NCI-H2171 (cell line): ENCODE measurements at regions not wholly inside any gene's neighbourhood (a gene's known extent, or its start where the extent isn't known, plus 50 kb on each side); places are given as distances from the start of the nearest gene placed in this dataset.

Experiments used
- DNase-seq: peaks from one replicate; lab custom pipeline; 2025; lab: John Stamatoyannopoulos, UW

GRCh38 chr16:80176114-80176513 is 364.7 kb upstream of the DYNLRB2 start:
- DNase-seq: no peak

- no peak for DNase-seq
Measured at GRCh38 chr16:80175011-80175410, 365.8 kb upstream of the DYNLRB2 start.

GRCh38 chr16:80174416-80174815 is 366.4 kb upstream of the DYNLRB2 start:
- DNase-seq: no peak

DNA sequence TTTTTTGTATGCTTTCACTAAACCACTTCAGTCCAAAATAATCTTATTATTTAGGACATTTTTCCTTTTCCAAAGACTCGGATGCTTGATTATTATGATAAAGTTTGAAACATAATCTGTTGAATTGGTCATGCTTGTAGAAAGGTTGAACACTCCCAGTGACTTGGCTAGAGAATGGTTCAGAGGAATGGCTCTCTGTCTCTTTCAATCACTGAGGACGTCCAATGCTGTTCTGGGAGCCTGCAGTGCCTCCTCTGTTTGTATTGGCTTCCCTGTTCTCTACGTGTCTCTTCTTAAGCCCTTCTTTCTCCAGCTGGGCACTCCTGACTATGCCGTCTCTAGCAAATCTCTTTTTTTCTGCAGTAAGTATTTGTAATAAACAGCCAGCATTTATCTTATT is 369.0 kb upstream of the DYNLRB2 start:
- no peak for DNase-seq

DNA sequence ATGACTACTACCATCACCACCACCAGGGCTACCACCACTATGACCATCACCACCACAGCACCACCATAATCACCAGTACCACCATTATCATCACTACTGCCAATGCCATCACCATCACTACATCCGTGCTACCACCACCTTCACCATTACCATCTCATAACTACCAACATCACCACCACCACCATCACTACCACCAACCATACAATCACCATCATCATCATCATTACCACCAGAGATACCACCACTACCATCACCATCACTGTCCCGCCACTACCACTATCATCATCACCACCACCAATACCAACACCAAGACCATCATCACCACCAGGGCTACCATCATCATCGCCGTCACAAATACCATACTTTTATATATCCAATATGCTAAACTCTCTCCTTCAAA is 369.6 kb upstream of the DYNLRB2 start:
- DNase-seq: no peak

GRCh38 chr16:80167657-80168390 is 373.0 kb upstream of the DYNLRB2 start:
- DNase-seq: no peak

DNA sequence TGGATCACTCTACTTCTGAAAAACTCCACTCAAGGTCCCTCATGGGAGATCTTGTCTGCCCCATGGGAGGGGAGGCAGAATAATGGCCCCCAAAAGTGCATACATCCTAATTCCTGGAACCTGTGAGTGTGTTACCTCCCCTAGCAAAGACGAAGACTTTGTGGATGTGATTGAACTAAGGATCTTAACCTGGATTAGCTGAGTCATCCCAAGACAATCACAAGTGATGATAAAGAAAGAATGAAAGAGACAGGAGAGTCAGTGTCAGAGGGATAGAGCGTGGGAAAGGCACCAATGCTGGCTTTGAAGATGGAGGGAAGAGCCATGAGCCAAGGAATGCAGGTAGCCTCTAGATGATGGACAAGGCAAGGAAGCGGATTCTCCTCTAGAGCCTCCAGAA is 374.7 kb upstream of the DYNLRB2 start:
- DNase-seq: no peak

- no peak for DNase-seq
Measured at GRCh38 chr16:80164966-80165550, 375.7 kb upstream of the DYNLRB2 start.

- no peak for DNase-seq
Measured at GRCh38 chr16:80163339-80163738, 377.5 kb upstream of the DYNLRB2 start.

DNA sequence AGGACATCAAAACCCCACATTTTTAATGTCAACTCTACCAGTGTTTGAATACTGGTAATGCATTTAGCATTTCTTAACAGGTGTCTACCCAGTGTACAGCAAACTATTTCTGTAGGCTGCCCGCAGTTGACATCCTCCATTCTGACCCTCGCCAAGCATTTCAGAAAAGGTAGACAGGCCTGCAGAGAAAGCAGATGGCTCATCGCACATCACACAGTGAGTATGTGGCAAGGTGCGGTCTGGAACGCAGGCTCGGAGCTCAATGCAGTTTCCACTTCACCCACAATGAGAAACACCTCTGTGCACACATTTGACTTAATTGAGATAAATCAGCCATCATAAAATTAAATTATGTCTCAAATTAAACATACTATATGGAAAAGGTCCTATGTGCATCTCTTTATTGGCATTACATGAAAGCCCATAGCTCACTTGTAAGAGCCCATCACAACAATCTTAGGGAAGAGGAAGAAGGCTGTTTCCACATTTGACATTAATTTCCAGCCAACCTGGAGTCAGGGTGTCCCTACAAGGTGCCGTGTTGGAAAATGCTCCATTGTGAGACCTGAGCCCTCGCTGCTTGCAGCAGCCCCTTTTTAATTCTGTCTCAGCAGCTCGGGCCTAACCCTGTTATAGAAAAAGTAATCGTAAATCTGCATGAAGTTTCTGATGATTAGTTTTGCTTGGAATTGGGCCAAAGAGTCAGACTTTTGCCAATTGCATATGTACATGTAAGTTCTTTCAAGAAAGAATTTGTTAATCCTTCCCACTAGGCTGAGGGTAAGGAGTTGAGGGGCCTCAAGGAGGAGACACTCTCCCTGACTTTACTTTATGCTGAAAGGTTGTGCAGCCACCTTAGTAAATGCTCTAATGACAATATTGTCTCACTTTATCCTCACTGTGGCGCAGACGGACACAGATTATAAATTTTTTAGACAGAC is 378.7 kb upstream of the DYNLRB2 start:
- no peak for DNase-seq

DNA sequence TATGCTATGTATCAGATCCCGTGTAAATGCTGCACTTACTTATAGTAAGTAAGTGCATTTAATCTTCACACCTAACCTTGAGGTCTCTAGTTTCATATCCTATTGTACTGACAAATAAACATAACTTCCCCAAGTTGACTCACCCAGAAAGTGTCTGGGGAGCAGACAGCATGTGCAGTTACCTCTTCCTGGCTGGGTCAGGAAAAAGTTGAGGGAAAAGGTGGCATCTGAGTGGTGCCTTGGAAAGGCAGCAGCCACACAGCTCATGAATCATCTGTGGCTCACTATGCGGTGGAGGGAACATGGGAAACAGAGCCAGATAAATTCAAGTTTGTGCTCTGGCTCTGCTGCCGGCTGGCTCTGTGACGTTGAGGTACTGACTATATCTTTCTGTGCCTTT is 382.0 kb upstream of the DYNLRB2 start:
- no peak for DNase-seq

- no peak for DNase-seq
Measured at GRCh38 chr16:80151722-80152111, 389.1 kb upstream of the DYNLRB2 start.

DNA sequence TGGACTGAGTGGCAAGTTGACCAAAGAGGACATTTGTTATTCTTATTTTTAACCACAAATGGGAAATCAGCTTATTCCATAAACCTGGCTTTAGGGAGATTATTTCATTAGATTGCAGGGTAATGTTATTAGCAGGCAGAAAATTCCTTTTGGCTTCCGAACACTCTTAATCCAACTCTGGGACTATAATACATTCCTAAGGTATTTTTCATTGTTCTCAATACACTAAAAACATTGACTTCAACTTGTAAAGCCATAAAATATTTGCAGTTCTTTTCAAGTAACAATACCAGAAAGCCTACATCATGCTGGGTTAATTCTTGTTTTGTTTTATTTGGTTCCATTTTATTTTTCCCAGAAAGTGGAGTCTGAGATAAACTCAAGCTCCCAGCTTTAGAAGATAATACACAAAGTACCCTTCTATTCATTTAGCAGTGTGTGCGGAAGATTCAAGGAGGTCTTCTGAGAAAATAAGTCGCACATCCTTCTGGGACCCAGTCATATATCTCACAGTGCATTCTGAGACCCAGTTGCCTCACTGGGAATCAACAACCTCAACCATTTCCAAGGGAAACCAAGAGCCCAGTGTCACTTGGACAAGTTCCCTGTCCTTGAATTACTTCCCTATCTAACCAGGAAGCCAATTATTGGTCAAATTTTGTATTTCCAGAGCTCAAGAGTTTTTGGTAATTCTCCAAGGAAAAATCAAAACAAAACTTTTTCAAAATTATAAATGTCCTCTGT is 389.6 kb upstream of the DYNLRB2 start:
- no peak for DNase-seq

- DNase-seq: no peak
Measured at GRCh38 chr16:80148826-80149225, 392.0 kb upstream of the DYNLRB2 start.

DNA sequence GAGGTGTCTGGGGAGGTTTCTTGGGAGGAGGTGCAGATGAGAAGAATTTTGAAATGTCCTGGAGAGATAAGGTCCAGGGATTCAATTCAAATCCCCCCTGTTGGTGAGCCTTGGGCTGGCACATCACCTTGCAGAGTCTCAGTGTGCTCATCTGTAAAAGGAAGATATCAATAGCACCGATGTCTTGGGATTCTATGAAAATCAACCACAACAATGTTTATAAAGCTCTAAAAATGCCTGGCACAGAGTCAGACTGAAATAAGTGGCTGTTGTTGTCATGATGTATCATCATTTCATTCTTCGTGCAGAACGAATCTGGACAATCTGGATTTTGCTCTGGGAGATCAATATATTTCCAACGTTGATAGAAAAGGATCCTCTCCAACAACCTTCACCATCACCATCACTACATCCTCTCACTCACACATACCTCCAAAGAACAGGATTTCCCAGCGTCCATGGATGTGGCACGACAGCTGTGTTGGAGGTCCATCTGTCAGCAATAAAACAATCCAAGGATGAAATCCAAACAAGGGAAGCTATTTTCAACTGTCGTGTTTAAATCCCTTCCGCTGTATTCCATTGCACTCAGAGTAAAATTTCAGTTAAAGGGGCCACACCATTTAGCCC is 393.7 kb upstream of the DYNLRB2 start:
- DNase-seq: no peak

- DNase-seq: no peak
Measured at GRCh38 chr16:80144191-80144590, 396.6 kb upstream of the DYNLRB2 start.

DNA sequence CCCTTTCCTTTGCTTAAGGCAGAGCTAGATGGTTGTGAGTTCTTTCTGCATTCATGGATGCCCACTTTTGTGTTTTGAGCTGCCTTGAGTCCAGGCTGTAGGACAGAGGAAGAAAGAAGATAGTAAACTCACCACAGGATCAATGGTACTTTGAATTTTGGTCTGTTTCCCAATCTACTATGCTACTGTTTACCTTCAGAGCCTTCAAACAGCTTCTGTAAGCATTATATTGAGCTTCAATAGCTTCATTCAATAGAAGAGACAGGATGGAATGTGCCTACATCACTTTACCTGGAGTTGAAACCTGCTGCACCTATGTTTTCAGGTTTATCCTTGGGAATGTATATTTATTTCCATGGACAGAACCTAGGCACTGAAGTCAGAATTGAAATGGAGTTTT is 397.9 kb upstream of the DYNLRB2 start:
- no peak for DNase-seq

DNA sequence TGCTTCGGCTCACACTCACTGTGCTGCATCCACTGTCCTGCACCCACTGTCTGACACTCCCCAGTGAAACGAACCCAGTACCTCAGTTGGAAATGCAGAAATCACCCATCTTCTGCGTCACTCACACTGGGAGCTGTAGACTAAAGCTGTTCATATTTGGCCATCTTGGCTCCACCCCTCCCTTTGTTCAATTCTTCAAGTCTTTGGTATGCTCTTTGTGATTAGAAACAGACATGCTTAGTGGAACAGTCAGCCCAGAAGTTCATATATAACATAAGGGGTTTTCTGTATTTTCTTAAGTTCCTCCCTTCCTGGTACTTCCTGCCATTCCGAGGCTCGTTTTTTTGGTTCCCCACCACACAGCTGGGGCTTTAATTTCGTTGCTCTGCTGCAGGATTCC is 398.5 kb upstream of the DYNLRB2 start:
- no peak for DNase-seq

DNA sequence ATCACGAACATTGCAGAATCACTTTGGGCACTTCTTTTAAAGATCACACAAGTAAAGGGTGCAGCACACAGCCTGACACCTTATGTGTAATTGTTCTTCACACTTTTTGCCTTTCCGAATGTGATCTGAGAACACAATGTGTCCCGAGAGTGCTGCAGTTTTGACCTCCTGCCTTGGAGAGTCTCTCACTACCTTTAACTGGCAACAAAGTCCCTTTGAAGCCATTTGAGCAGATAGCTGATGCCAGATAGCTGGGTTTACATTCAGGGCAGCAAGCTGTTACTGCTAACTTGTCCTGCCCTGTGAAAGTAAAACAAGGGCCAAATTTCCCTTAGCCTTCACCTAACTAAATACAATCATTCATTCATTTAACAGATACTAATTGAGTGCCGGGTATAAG is 411.0 kb upstream of the DYNLRB2 start:
- no peak for DNase-seq

DNA sequence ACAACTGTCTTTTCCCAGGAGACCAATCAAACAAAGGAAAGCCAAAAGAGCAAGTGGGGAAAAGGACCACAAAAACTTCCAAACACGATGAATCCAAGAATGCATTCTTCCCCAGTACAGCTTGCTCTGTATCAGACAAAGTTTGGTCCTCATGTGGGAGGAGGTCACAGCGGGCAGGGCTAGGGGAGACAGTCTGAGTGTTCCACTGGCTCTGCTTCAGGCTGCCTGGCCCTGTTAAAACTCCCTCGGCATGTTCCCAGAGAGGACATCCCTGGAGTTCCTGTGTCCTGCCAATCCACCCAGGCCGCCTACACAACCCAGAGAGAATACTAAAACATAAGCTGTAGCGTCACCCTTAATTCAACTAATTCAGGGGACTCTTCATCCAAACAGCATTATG is 415.1 kb upstream of the DYNLRB2 start:
- no peak for DNase-seq

- DNase-seq: no peak
Measured at GRCh38 chr16:80123189-80123588, 417.6 kb upstream of the DYNLRB2 start.

DNA sequence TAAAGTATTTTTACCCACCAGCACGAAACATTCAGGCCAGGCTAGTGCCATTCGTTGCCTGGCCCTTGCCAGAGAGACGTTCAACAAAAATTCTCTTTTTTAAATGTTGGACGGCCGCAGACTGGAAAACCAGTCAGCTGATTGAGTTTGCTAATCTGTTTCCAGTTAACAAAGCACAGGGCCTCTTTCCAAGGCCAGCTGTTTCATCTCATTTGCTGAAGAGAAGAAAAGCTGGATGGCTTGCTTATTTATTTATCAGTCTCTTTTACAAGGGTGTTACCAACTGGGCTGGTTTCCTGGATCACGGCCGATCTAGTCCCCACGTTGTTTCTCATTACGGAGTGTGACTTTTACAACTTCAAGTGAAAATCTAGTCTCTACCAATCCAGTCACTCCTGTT is 418.7 kb upstream of the DYNLRB2 start:
- DNase-seq: no peak
